ENCODE measurements at regions not wholly inside any gene's neighbourhood (a gene's known extent, or its start where the extent isn't known, plus 50 kb on each side); places are given as distances from the start of the nearest gene placed in this dataset.
"Not testable (repeated sequence)": the region's sequence is repeated elsewhere in the genome, so short reads cannot be mapped to it uniquely, and the experiment has no call there.

- no peak for DNase-seq
These were observed 234.3 kb downstream of the SQOR start for GRCh38 chr15:45869034-45869668.

GRCh38 chr15:45871121-45871855 is 236.5 kb downstream of the SQOR start:
- DNase-seq, result no peak

- no peak for DNase-seq
These were observed 239.0 kb downstream of the SQOR start for GRCh38 chr15:45873781-45874180.

GRCh38 chr15:45874566-45874965 is 239.7 kb downstream of the SQOR start:
- DNase-seq, result not testable (repeated sequence)

- DNase-seq, result no peak
These were observed 249.5 kb downstream of the SQOR start for GRCh38 chr15:45884289-45884688.

- DNase-seq, result no peak
These were observed 250.1 kb downstream of the SQOR start for GRCh38 chr15:45884755-45885445.

- DNase-seq, result no peak
These were observed 251.0 kb downstream of the SQOR start for GRCh38 chr15:45885801-45886200.

GRCh38 chr15:45891766-45892165 is 256.9 kb downstream of the SQOR start:
- DNase-seq, result peak; percentile 70

GRCh38 chr15:45892182-45892581 is 257.4 kb downstream of the SQOR start:
- no peak for DNase-seq

- DNase-seq, result no peak
These were observed 268.5 kb downstream of the SQOR start for GRCh38 chr15:45903283-45903682.

- no peak for DNase-seq
These were observed 269.2 kb downstream of the SQOR start for GRCh38 chr15:45904019-45904418.

- DNase-seq, result no peak
These were observed 271.4 kb downstream of the SQOR start for GRCh38 chr15:45906230-45906629.

GRCh38 chr15:45910671-45911070 is 275.8 kb downstream of the SQOR start:
- DNase-seq, result no peak

GRCh38 chr15:45913451-45913850 is 278.6 kb downstream of the SQOR start:
- DNase-seq, result no peak

- DNase-seq, result no peak
These were observed 279.6 kb downstream of the SQOR start for GRCh38 chr15:45914425-45914824.

GRCh38 chr15:45918839-45919238 is 284.0 kb downstream of the SQOR start:
- DNase-seq, result no peak

GRCh38 chr15:45919806-45920205 is 285.0 kb downstream of the SQOR start:
- no peak for DNase-seq

GRCh38 chr15:45921376-45921775 is 286.5 kb downstream of the SQOR start:
- peak; percentile 44 for DNase-seq

GRCh38 chr15:45921978-45922377 is 287.1 kb downstream of the SQOR start:
- DNase-seq, result no peak

- no peak for DNase-seq
These were observed 306.5 kb downstream of the SQOR start for GRCh38 chr15:45941367-45941766.

GRCh38 chr15:45943240-45943639 is 308.4 kb downstream of the SQOR start:
- DNase-seq, result no peak

GRCh38 chr15:45946111-45946510 is 311.3 kb downstream of the SQOR start:
- no peak for DNase-seq

- DNase-seq, result no peak
These were observed 313.4 kb downstream of the SQOR start for GRCh38 chr15:45948181-45948621.

- no peak for DNase-seq
These were observed 324.1 kb downstream of the SQOR start for GRCh38 chr15:45958924-45959323.

Measured in right forelimb (tissue), 1 donor.